Common myeloid progenitor, CD34-positive (primary cell): ENCODE measurements at regions not wholly inside any gene's neighbourhood (a gene's known extent, or its start where the extent isn't known, plus 50 kb on each side); places are given as distances from the start of the nearest gene placed in this dataset.

Source experiments
- CTCF ChIA-PET: fragments of 350-600 bp; sonication (Branson Sonifier 250); formaldehyde crosslinking; loops from one replicate; lab custom pipeline; 2021; ENCODE audit warnings: antibody characterized with exemption; lab: Charles Lee
- POLR2A ChIA-PET: fragments of 350-600 bp; sonication (Branson Sonifier 250); formaldehyde crosslinking; loops from one replicate; lab custom pipeline; 2021; ENCODE audit warnings: antibody characterized with exemption; lab: Charles Lee
- DNase-seq, 3 donors: peaks; one replicate each; pipeline versions ENCODE4 v3.0.0 to v3.0.0-alpha.2; 2013
- H3K27ac ChIP-seq, 2 experiments: 1 replicate in 1 of 2; 2 replicates in 1 of 2; pipeline ENCODE4 v1.7.0; 2013; ENCODE audit warnings: inconsistent platforms in 2 of 2, low read length in 2 of 2, mild to moderate bottlenecking in 2 of 2, low read depth in 1 of 2, moderate library complexity in 1 of 2; ENCODE audit not compliant: severe bottlenecking in 2 of 2, insufficient read depth in 1 of 2, poor library complexity in 1 of 2
- H3K27me3 ChIP-seq, 5 experiments: replicated peaks in 2 of 5; 1 replicate in 3 of 5; 2 replicates in 2 of 5; pipeline versions ENCODE4 v1.6.1 to v1.7.0; 2013; ENCODE audit warnings: low read length in 4 of 5, mild to moderate bottlenecking in 2 of 5, moderate library complexity in 2 of 5, inconsistent platforms in 1 of 5; ENCODE audit not compliant: insufficient read depth in 5 of 5, control insufficient read depth in 4 of 5
- H3K36me3 ChIP-seq, 4 experiments: 1 replicate in 2 of 4; 2 replicates in 2 of 4; pipeline versions ENCODE4 v1.6.1 to v1.7.0; 2013; ENCODE audit warnings: low read length in 3 of 4, control low read depth in 1 of 4, mild to moderate bottlenecking in 1 of 4; ENCODE audit not compliant: control insufficient read depth in 4 of 4, insufficient read depth in 4 of 4
- H3K4me1 ChIP-seq, 4 experiments: 1 replicate in 3 of 4; 2 replicates in 1 of 4; pipeline versions ENCODE4 v1.6.1 to v1.7.1; 2013; ENCODE audit warnings: low read length in 3 of 4, mild to moderate bottlenecking in 3 of 4, control low read depth in 1 of 4, inconsistent platforms in 1 of 4, moderate library complexity in 1 of 4; ENCODE audit not compliant: control insufficient read depth in 4 of 4, insufficient read depth in 4 of 4; ENCODE audit errors: control extremely low read depth in 1 of 4
- H3K4me3 ChIP-seq, 7 experiments: 1 replicate in 4 of 7; 2 replicates in 3 of 7; pipeline versions ENCODE4 v1.5.1 to v1.7.0; 2013; ENCODE audit warnings: mild to moderate bottlenecking in 7 of 7, low read length in 6 of 7, moderate library complexity in 6 of 7, inconsistent platforms in 2 of 7, low read depth in 2 of 7, control low read depth in 1 of 7; ENCODE audit not compliant: insufficient read depth in 4 of 7, control insufficient read depth in 1 of 7; ENCODE audit errors: extremely low read depth in 1 of 7
- H3K9me3 ChIP-seq, 5 experiments: 1 replicate in 4 of 5; 2 replicates in 1 of 5; pipeline versions ENCODE4 v1.6.1 to v1.7.1; 2013; ENCODE audit warnings: low read length in 4 of 5, mild to moderate bottlenecking in 2 of 5, inconsistent platforms in 1 of 5, low read depth in 1 of 5, moderate library complexity in 1 of 5; ENCODE audit not compliant: control insufficient read depth in 4 of 5, insufficient read depth in 2 of 5; ENCODE audit errors: control extremely low read depth in 1 of 5
- WGBS: methylation state at CpG from one replicate; pipeline ENCODE4 v1.1.5; 2013; ENCODE audit not compliant: insufficient coverage; 5-methylcytosine and 5-hydroxymethylcytosine counted together

DNA sequence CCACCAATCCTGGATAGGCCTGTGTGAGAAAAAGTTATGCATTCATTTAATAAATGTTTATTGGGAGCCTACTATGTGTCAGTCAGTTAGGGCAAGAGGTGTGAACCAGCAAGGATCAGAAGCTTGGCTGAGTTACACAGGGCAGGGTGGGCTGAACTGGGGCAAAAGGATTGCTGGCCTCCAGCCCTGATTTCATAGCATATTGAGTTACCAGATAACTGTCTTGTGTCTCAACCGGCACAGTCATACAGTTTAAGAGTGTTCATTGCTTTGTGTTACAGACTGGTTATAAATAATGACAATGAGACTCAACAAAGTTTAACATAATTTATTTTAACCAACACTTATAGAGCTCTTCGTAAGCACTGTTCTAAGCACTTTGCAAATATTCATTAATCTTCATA lies 253.8 kb downstream of the DLEU7 start:
- WGBS: 100% methylated on average over 1 of the region's 2 CpGs
- H3K27me3 ChIP-seq: no peaks in the 10 kb centered on the region
- peaks cover 9 to 59% (median 16%) of the 10 kb centered on the region in 4 experiments for H3K4me1 ChIP-seq
- no peaks in the 10 kb centered on the region for H3K9me3 ChIP-seq
- H3K36me3 ChIP-seq: no peaks in the 10 kb centered on the region
- no peak overlapping the region for H3K4me3 ChIP-seq
- ChIA-PET POLR2A (no interaction called here), CTCF (interaction anchor here (1.9 kb wide), 1 partner anchor 19 kb away, joined by 5 read pairs; no protein-coding TSS in a partner anchor)
- DNase-seq: no peak
- H3K27ac ChIP-seq: no peak overlapping the region

DNA sequence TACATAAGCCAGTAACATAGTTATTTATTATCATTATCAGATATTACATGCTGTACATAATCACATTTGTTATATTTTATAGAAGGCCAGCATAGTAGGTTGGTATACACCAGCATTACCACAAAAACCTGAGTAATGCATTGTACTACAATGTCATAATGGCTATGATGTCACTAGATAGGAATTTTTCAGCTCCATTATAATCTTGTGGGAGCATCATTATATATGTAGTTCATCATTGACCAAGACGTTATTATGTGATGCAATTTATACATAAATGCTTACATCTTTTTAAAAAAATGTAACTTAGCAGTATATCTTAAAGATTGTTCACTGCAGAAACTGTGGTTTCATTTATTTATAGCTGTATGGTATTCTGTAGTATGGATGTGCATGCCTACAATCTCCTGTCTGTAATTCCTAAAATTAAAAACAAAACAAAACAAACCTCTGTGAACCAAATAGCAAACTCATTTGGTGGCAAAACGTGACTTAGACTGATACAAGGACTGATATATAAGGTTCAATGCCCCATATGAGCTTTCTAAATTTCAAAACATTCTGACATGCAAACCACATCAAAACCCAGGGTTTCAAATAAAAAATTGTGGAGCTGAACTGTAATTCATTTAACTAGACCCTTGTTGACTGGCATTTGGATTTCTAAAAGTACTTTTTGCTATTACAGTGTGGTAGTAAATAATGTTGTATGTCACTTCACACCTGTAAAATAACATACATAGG lies 250.9 kb downstream of the DLEU7 start:
- ChIA-PET POLR2A (no interaction called here), CTCF (interaction anchor here (1.2 kb wide), 1 partner anchor 8 kb away, joined by 3 read pairs; no protein-coding TSS in a partner anchor)
- Histone ChIP-seq H3K4me1 (peaks cover 12 to 69% (median 21%) of the 10 kb centered on the region in 4 experiments), H3K4me3 (no peak overlapping the region), H3K27ac (no peak overlapping the region), H3K9me3 (no peaks in the 10 kb centered on the region), H3K27me3 (no peaks in the 10 kb centered on the region), H3K36me3 (no peaks in the 10 kb centered on the region)
- no CpG with 5 or more reads among the region's 2 CpGs for WGBS
- no peak for DNase-seq

- no peak overlapping the region for H3K27ac ChIP-seq
- WGBS: no CpG with 5 or more reads among the region's 1 CpG
- DNase-seq: no peak
- H3K4me1 ChIP-seq: peaks cover 12 to 63% (median 21%) of the 10 kb centered on the region in 4 experiments
- POLR2A ChIA-PET: interaction anchor here (0.6 kb wide), 1 partner anchor 59 kb away, joined by 4 read pairs; no protein-coding TSS in a partner anchor
- CTCF ChIA-PET: no interaction called here
- H3K9me3 ChIP-seq: no peaks in the 10 kb centered on the region
- H3K36me3 ChIP-seq: no peaks in the 10 kb centered on the region
- no peaks in the 10 kb centered on the region for H3K27me3 ChIP-seq
- no peak overlapping the region for H3K4me3 ChIP-seq
Observed at GRCh38 chr13:50593207-50593606, 250.3 kb downstream of the DLEU7 start.

- Histone ChIP-seq H3K27ac (peak overlapping the region in 1 of 2 experiments; percentile 52), H3K36me3 (no peaks in the 10 kb centered on the region), H3K4me1 (peaks cover 12 to 51% (median 20%) of the 10 kb centered on the region in 4 experiments), H3K4me3 (no peak overlapping the region), H3K9me3 (no peaks in the 10 kb centered on the region), H3K27me3 (no peaks in the 10 kb centered on the region)
- peak in 2 of 3 donors; percentile 40 to 54 for DNase-seq
- WGBS: 13% methylated on average over 8 of the region's 11 CpGs
- CTCF ChIA-PET: interaction anchor here (1.0 to 1.4 kb wide), 2 partner anchors 206 to 317 kb away, joined by 3 to 4 read pairs; no protein-coding TSS in a partner anchor
- POLR2A ChIA-PET: no interaction called here
Observed at GRCh38 chr13:50594276-50595051, 249.0 kb downstream of the DLEU7 start.

DNA sequence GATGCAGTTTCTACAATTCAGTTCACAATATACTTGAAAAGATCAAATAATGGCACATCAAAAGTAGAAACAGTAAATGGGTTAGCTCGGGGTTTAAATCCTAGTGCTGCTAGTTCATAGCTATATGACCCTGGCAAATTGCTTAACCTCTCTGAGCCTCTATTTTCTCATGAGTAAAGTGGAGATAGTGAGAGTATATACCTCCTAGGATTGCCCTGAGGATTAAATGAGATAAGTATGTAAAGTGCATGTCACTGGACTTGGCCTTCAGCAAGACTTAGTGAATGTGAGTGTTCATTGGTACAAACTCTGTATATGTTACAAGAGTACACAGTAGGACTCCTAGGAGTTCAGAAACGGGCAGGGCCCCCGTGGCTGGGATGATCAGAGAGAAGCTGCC lies 248.3 kb downstream of the DLEU7 start:
- Histone ChIP-seq H3K4me3 (no peak overlapping the region), H3K27me3 (no peaks in the 10 kb centered on the region), H3K36me3 (no peaks in the 10 kb centered on the region), H3K27ac (peak overlapping the region in 1 of 2 experiments; percentile 27), H3K9me3 (no peaks in the 10 kb centered on the region), H3K4me1 (peaks cover 12 to 43% (median 20%) of the 10 kb centered on the region in 4 experiments)
- POLR2A ChIA-PET: no interaction called here
- 90% methylated on average over 2 of the region's 3 CpGs for whole genome bisulfite sequencing
- CTCF ChIA-PET: interaction anchor here (1.0 to 1.4 kb wide), 2 partner anchors 205 to 317 kb away, joined by 3 to 4 read pairs; no protein-coding TSS in a partner anchor
- no peak for DNase-seq

DNA sequence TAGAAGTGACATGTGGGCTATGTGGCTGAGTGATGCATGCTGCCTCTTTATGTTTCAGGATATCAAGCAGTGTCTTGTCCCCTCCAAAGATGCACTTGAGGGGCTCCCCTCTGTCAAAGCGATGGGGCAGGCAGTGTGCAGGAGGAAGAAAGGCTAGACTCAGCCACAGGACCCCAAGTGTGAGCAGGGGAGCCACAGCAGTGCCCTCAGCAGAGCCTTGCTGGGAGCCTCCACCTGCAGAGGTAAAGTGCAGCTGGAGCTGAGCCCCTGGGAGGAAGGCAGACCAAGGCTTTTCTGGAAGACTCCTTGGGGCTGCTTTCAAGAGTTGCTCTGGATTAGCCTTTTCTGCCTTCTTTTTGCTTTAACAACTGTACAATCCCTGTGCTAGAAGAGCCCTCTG lies 247.3 kb downstream of the DLEU7 start:
- no peaks in the 10 kb centered on the region for H3K9me3 ChIP-seq

More for the DNA sequence above, 247.3 kb downstream of the DLEU7 start:
- ChIA-PET CTCF (interaction anchor here (1.3 to 1.4 kb wide), 2 partner anchors 7 to 316 kb away, joined by 3 read pairs; no protein-coding TSS in a partner anchor), POLR2A (no interaction called here)
- H3K27me3 ChIP-seq: no peaks in the 10 kb centered on the region
- no peak overlapping the region for H3K4me3 ChIP-seq
- no peak for DNase-seq
- H3K4me1 ChIP-seq: peaks cover 12 to 34% (median 20%) of the 10 kb centered on the region in 4 experiments
- WGBS: 100% methylated on average over 1 of the region's 1 CpG
- no peaks in the 10 kb centered on the region for H3K36me3 ChIP-seq
- H3K27ac ChIP-seq: no peak overlapping the region
